ENCODE measurements at regions not wholly inside any gene's neighbourhood (a gene's known extent, or its start where the extent isn't known, plus 50 kb on each side); places are given as distances from the start of the nearest gene placed in this dataset.

DNA sequence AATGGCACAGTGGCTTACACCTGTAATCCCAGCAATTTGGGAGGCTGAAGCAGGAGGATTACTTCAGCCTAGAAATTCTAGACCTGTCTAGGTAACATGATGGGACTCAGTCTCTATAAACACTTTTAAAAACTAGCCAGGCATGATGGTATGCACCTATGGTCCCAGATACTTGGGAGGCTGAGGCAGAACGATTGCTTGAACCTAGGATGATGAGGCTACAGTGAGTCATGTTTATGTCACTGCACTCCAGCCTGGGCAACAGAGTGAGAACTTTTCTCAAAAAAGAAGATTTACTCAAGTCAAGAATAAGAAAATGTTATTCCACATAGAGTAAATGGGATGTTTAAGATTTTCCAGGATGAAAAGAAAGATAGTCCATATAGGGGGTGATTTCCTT is 158.6 kb downstream of the HNMT start:
- TF ChIP-seq, protein P1, sequence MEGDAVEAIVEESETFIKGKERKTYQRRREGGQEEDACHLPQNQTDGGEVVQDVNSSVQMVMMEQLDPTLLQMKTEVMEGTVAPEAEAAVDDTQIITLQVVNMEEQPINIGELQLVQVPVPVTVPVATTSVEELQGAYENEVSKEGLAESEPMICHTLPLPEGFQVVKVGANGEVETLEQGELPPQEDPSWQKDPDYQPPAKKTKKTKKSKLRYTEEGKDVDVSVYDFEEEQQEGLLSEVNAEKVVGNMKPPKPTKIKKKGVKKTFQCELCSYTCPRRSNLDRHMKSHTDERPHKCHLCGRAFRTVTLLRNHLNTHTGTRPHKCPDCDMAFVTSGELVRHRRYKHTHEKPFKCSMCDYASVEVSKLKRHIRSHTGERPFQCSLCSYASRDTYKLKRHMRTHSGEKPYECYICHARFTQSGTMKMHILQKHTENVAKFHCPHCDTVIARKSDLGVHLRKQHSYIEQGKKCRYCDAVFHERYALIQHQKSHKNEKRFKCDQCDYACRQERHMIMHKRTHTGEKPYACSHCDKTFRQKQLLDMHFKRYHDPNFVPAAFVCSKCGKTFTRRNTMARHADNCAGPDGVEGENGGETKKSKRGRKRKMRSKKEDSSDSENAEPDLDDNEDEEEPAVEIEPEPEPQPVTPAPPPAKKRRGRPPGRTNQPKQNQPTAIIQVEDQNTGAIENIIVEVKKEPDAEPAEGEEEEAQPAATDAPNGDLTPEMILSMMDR (IDR thresholded peaks at IDR 0.05; ENCODE audit: insufficient read depth, low read length), result no peak
- no peak for TF ChIP-seq SPI1 (IDR thresholded peaks at IDR 0.05; ENCODE audit: borderline replicate concordance, low read depth)
- no peak for TF ChIP-seq GABPA (IDR thresholded peaks at IDR 0.05; ENCODE audit: low read depth)
- TF ChIP-seq POLR2AphosphoS5 (IDR thresholded peaks at IDR 0.05; ENCODE audit: low read depth), result no peak

Measured in HL-60 (cell line).